H1 (cell line): ENCODE measurements at regions not wholly inside any gene's neighbourhood (a gene's known extent, or its start where the extent isn't known, plus 50 kb on each side); places are given as distances from the start of the nearest gene placed in this dataset.

Experiments
- BACH1 ChIP-seq: IDR thresholded peaks from 2 replicates; pipeline ENCODE4 v1.6.1; 2012; ENCODE audit warnings: low read length, improper control_type of control experiment
- CHD2 ChIP-seq: IDR thresholded peaks from 2 replicates; pipeline ENCODE4 v1.6.1; 2012; ENCODE audit warnings: low read length, improper control_type of control experiment
- EGR1 ChIP-seq: IDR thresholded peaks from 2 replicates; pipeline ENCODE4 v1.6.1; 2011; ENCODE audit warnings: low read depth, low read length, borderline replicate concordance
- POLR2A ChIP-seq, 2 experiments: IDR thresholded peaks; 1 replicate in 1 of 2; 2 replicates in 1 of 2; pipeline ENCODE4 v1.6.1; 2011; ENCODE audit warnings: low read depth in 2 of 2, low read length in 2 of 2, mild to moderate bottlenecking in 2 of 2; ENCODE audit errors: control extremely low read depth in 1 of 2
- SIX5 ChIP-seq: IDR thresholded peaks from 2 replicates; pipeline ENCODE4 v1.6.1; 2011; ENCODE audit warnings: mild to moderate bottlenecking, low read depth, low read length
- TF ChIP-seq, protein P1 (sequence below): IDR thresholded peaks from 2 replicates; pipeline ENCODE4 v1.6.1; 2012; ENCODE audit warnings: inconsistent platforms

GRCh38 chr14:98816720-98817119 lies 455.3 kb downstream of the BCL11B start (continued):
- no peak for TF ChIP-seq BACH1
- TF ChIP-seq EGR1: no peak
- no peak for TF ChIP-seq POLR2A (IDR thresholded peaks at IDR 0.05; ENCODE audit: control extremely low read depth in 1 of 2, low read depth in 2 of 2, low read length in 2 of 2)
- no peak for TF ChIP-seq SIX5
- TF ChIP-seq CHD2: no peak
- TF ChIP-seq, protein P1, sequence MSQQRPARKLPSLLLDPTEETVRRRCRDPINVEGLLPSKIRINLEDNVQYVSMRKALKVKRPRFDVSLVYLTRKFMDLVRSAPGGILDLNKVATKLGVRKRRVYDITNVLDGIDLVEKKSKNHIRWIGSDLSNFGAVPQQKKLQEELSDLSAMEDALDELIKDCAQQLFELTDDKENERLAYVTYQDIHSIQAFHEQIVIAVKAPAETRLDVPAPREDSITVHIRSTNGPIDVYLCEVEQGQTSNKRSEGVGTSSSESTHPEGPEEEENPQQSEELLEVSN: no peak
